WTC11 (cell line): ENCODE measurements at regions not wholly inside any gene's neighbourhood (a gene's known extent, or its start where the extent isn't known, plus 50 kb on each side); places are given as distances from the start of the nearest gene placed in this dataset.

Source experiments
- ATAC-seq: fragments of 200-7000 bp; cut with Tn5 transposase; 2 replicates; pipeline ENCODE4 v1.10.0; 2021; ENCODE audit warnings: mild to moderate bottlenecking, moderate library complexity
- CTCF ChIA-PET: fragments of 300-600 bp; sonication (Branson Sonifier 250); formaldehyde crosslinking; loops from one replicate; lab custom pipeline; 2021; ENCODE audit warnings: antibody characterized with exemption; lab: Charles Lee
- POLR2A ChIA-PET: fragments of 350-600 bp; sonication (Branson Sonifier 250); formaldehyde crosslinking; loops from one replicate; lab custom pipeline; 2021; ENCODE audit warnings: antibody characterized with exemption; lab: Charles Lee
- DNase-seq: peaks from one replicate; pipeline ENCODE4 v3.0.0; 2021; ENCODE audit warnings: low spot score
- H3K27ac Mint-ChIP-seq: 2 replicates; pipeline ENCODE4 v1.8.0; 2021; ENCODE audit warnings: mixed read lengths
- H3K27me3 Mint-ChIP-seq: 2 replicates; pipeline ENCODE4 v1.8.0; 2021; ENCODE audit warnings: low read depth, mild to moderate bottlenecking, moderate library complexity, mixed read lengths
- H3K36me3 Mint-ChIP-seq: 2 replicates; pipeline ENCODE4 v1.8.0; 2021; ENCODE audit warnings: mixed read lengths
- H3K4me1 Mint-ChIP-seq: 2 replicates; pipeline ENCODE4 v1.8.0; 2022; ENCODE audit warnings: mixed read lengths
- H3K4me3 Mint-ChIP-seq: 2 replicates; pipeline ENCODE4 v1.8.0; 2021; ENCODE audit warnings: mild to moderate bottlenecking, moderate library complexity, mixed read lengths
- H3K9me3 Mint-ChIP-seq: 2 replicates; pipeline ENCODE4 v1.8.0; 2021; ENCODE audit warnings: mixed read lengths
- CBFB ChIP-seq: sonication (generic); formaldehyde crosslinking; IDR thresholded peaks from 2 replicates; pipeline ENCODE4 v1.8.1; 2022; ENCODE audit warnings: mild to moderate bottlenecking, low read depth, missing genetic modification reagents
- CREM ChIP-seq: sonication (generic); formaldehyde crosslinking; IDR thresholded peaks from 2 replicates; pipeline ENCODE4 v1.8.1; 2022; ENCODE audit warnings: mild to moderate bottlenecking, missing genetic modification reagents, moderate library complexity
- E2F5 ChIP-seq: sonication (generic); formaldehyde crosslinking; IDR thresholded peaks from 2 replicates; pipeline ENCODE4 v1.8.1; 2022; ENCODE audit warnings: mild to moderate bottlenecking, moderate library complexity, missing genetic modification reagents
- FOXJ3 ChIP-seq: sonication (generic); formaldehyde crosslinking; IDR thresholded peaks from 2 replicates; pipeline ENCODE4 v1.9.0; 2021; ENCODE audit warnings: missing genetic modification reagents, mild to moderate bottlenecking, borderline replicate concordance
- GRHL2 ChIP-seq: fragments of 250-450 bp; sonication (Bioruptor Pico); IDR thresholded peaks from 2 replicates; pipeline ENCODE4 v1.8.0; 2022; ENCODE audit warnings: mild to moderate bottlenecking, moderate library complexity; ENCODE audit not compliant: insufficient replicate concordance, severe bottlenecking
- MYBL2 ChIP-seq: sonication (generic); formaldehyde crosslinking; IDR thresholded peaks from 2 replicates; pipeline ENCODE4 v1.8.1; 2023; ENCODE audit warnings: mild to moderate bottlenecking, moderate library complexity, missing genetic modification reagents
- PRRX2 ChIP-seq: fragments of 250-450 bp; sonication (Bioruptor Pico); IDR thresholded peaks from 2 replicates; pipeline ENCODE4 v1.8.0; 2021; ENCODE audit warnings: mild to moderate bottlenecking
- SMAD3 ChIP-seq: sonication (generic); formaldehyde crosslinking; IDR thresholded peaks from 2 replicates; pipeline ENCODE4 v1.8.0; 2022; ENCODE audit warnings: missing genetic modification reagents, mild to moderate bottlenecking, borderline replicate concordance
- SOX15 ChIP-seq: fragments of 250-450 bp; sonication (Bioruptor Pico); IDR thresholded peaks from 2 replicates; pipeline ENCODE4 v1.9.0; 2021; ENCODE audit warnings: mild to moderate bottlenecking
- SP1 ChIP-seq: sonication (generic); formaldehyde crosslinking; conservative IDR thresholded peaks from 2 replicates; pipeline ENCODE4 v1.8.1; 2022; ENCODE audit warnings: missing genetic modification reagents
- TCF7 ChIP-seq: sonication (generic); formaldehyde crosslinking; IDR thresholded peaks from 2 replicates; pipeline ENCODE4 v1.8.0; 2022; ENCODE audit warnings: mild to moderate bottlenecking, low read depth, missing genetic modification reagents, moderate library complexity
- USF1 ChIP-seq: sonication (generic); formaldehyde crosslinking; IDR thresholded peaks from 2 replicates; pipeline ENCODE4 v1.8.0; 2022; ENCODE audit warnings: mild to moderate bottlenecking, missing genetic modification reagents
- ZBTB21 ChIP-seq: sonication (generic); formaldehyde crosslinking; IDR thresholded peaks from 2 replicates; pipeline ENCODE4 v1.8.1; 2023; ENCODE audit warnings: mild to moderate bottlenecking, missing genetic modification reagents, borderline replicate concordance
- ZNF121 ChIP-seq: sonication (generic); formaldehyde crosslinking; IDR thresholded peaks from 2 replicates; pipeline ENCODE4 v1.8.0; 2023; ENCODE audit warnings: missing genetic modification reagents
- ZNF219 ChIP-seq: sonication (generic); formaldehyde crosslinking; IDR thresholded peaks from 2 replicates; pipeline ENCODE4 v1.8.0; 2023; ENCODE audit warnings: missing genetic modification reagents, mild to moderate bottlenecking, borderline replicate concordance
- ZNF416 ChIP-seq: fragments of 250-450 bp; sonication (Bioruptor Pico); IDR thresholded peaks from 2 replicates; pipeline ENCODE4 v1.9.0; 2021; ENCODE audit warnings: mild to moderate bottlenecking, inconsistent platforms
- TF ChIP-seq, protein P1 (sequence below): sonication (generic); formaldehyde crosslinking; IDR thresholded peaks from 2 replicates; pipeline ENCODE4 v1.8.1; 2023; ENCODE audit warnings: mild to moderate bottlenecking, missing genetic modification reagents
- TF ChIP-seq, protein P2 (sequence below): sonication (generic); formaldehyde crosslinking; IDR thresholded peaks from 2 replicates; pipeline ENCODE4 v1.8.1; 2023; ENCODE audit warnings: mild to moderate bottlenecking, missing genetic modification reagents, borderline replicate concordance

GRCh38 chr18:68150961-68151360 lies 563.9 kb downstream of the TMX3 start:
- Mint-ChIP-seq H3K27me3 (no peaks in the 10 kb centered on the region), H3K4me3 (no peak overlapping the region)
- CTCF ChIA-PET, result no interaction called here
- ATAC-seq (no peak), DNase-seq (no peak)
- TF ChIP-seq ZNF219 (CRISPR knock-in tag) (no peak), GRHL2 (CRISPR knock-in tag) (no peak), ZBTB21 (CRISPR knock-in tag) (no peak), CREM (CRISPR knock-in tag) (no peak), CBFB (CRISPR knock-in tag) (no peak), E2F5 (CRISPR knock-in tag) (no peak), ZNF416 (no peak), SOX15 (CRISPR knock-in tag) (no peak), MYBL2 (CRISPR knock-in tag) (no peak), TCF7 (CRISPR knock-in tag) (no peak), FOXJ3 (no peak), SMAD3 (no peak), PRRX2 (CRISPR knock-in tag) (no peak), USF1 (CRISPR knock-in tag) (no peak)
- TF ChIP-seq, protein P1, sequence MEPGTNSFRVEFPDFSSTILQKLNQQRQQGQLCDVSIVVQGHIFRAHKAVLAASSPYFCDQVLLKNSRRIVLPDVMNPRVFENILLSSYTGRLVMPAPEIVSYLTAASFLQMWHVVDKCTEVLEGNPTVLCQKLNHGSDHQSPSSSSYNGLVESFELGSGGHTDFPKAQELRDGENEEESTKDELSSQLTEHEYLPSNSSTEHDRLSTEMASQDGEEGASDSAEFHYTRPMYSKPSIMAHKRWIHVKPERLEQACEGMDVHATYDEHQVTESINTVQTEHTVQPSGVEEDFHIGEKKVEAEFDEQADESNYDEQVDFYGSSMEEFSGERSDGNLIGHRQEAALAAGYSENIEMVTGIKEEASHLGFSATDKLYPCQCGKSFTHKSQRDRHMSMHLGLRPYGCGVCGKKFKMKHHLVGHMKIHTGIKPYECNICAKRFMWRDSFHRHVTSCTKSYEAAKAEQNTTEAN (CRISPR knock-in tag), result no peak
- TF ChIP-seq, all 79 proteins: peak for 0
- Mint-ChIP-seq H3K9me3 (no peaks in the 10 kb centered on the region), H3K4me1 (peaks cover 5% of the 10 kb centered on the region), H3K27ac (no peak overlapping the region), H3K36me3 (no peaks in the 10 kb centered on the region)
- POLR2A ChIA-PET, result no interaction called here

DNA sequence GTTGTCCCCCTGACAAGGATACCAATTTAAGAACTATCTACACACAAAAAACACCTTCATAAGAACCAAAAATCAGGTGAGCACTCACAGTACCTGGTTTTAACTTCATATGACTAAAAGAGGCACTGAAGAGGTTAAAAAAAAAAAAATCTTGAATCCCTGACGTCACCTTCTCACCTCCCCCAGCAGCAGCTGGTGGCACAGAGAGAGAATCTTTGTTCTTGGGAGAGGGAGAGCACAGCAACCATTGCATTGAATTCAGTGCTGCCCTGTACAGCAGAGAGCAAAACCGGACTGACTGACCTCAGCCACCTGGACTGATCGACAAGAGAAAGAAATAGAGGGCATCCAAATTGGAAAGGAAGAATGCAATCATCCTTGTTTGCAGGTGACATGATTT lies 566.0 kb downstream of the TMX3 start:
- Mint-ChIP-seq H3K4me1 (peaks cover 5% of the 10 kb centered on the region), H3K27me3 (no peaks in the 10 kb centered on the region)
- ATAC-seq, result peak; percentile 18; the same call in 1 of the 2 replicates
- POLR2A ChIA-PET, result no interaction called here
- TF ChIP-seq SOX15 (CRISPR knock-in tag) (no peak), ZNF121 (CRISPR knock-in tag) (no peak), ZNF416 (no peak), SP1 (CRISPR knock-in tag) (no peak), E2F5 (CRISPR knock-in tag) (no peak)
- TF ChIP-seq, protein P2, sequence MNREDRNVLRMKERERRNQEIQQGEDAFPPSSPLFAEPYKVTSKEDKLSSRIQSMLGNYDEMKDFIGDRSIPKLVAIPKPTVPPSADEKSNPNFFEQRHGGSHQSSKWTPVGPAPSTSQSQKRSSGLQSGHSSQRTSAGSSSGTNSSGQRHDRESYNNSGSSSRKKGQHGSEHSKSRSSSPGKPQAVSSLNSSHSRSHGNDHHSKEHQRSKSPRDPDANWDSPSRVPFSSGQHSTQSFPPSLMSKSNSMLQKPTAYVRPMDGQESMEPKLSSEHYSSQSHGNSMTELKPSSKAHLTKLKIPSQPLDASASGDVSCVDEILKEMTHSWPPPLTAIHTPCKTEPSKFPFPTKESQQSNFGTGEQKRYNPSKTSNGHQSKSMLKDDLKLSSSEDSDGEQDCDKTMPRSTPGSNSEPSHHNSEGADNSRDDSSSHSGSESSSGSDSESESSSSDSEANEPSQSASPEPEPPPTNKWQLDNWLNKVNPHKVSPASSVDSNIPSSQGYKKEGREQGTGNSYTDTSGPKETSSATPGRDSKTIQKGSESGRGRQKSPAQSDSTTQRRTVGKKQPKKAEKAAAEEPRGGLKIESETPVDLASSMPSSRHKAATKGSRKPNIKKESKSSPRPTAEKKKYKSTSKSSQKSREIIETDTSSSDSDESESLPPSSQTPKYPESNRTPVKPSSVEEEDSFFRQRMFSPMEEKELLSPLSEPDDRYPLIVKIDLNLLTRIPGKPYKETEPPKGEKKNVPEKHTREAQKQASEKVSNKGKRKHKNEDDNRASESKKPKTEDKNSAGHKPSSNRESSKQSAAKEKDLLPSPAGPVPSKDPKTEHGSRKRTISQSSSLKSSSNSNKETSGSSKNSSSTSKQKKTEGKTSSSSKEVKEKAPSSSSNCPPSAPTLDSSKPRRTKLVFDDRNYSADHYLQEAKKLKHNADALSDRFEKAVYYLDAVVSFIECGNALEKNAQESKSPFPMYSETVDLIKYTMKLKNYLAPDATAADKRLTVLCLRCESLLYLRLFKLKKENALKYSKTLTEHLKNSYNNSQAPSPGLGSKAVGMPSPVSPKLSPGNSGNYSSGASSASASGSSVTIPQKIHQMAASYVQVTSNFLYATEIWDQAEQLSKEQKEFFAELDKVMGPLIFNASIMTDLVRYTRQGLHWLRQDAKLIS, result no peak
- TF ChIP-seq, all 79 proteins: peak for 0
- Mint-ChIP-seq H3K27ac (peak overlapping the region; percentile 84; the same call in 1 of the 2 replicates), H3K4me3 (no peak overlapping the region), H3K9me3 (no peaks in the 10 kb centered on the region), H3K36me3 (no peaks in the 10 kb centered on the region)
- no peak for DNase-seq
- CTCF ChIA-PET, result no interaction called here
